ENCODE measurements at regions not wholly inside any gene's neighbourhood (a gene's known extent, or its start where the extent isn't known, plus 50 kb on each side); places are given as distances from the start of the nearest gene placed in this dataset.

GRCh38 chr4:181264893-181265292 lies 978.3 kb upstream of the TENM3 start:
- DNase-seq, result no peak

- DNase-seq, result no peak
Measured at GRCh38 chr4:181265370-181265769, 977.8 kb upstream of the TENM3 start.

DNA sequence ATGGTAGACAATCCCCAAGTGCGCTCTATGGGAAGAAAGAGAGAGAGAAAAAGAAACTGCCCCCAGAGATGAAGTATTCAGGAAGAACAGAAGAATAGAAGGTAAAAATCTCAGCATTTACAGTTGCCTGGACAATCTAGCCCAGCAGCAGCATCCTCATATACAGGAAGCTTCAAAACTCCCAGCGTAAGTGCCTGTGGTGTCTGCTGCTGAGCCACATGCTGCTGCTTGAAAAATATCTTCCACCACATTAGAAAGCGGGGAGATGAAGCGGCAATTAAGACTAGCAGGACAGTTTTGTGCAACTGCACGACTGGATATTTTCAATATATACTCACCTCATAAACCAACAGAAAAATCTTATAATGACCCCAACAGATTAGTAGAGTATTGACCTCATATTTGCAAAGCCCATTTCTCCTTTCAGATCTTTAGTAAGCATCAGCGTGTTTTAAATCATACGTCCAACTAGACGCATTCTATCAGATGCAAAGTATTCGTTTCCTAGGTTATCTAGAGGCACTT lies 972.0 kb upstream of the TENM3 start:
- no peak for DNase-seq

- no peak for DNase-seq
Measured at GRCh38 chr4:181272422-181272821, 970.8 kb upstream of the TENM3 start.

- no peak for DNase-seq
Measured at GRCh38 chr4:181278941-181279340, 964.3 kb upstream of the TENM3 start.

DNA sequence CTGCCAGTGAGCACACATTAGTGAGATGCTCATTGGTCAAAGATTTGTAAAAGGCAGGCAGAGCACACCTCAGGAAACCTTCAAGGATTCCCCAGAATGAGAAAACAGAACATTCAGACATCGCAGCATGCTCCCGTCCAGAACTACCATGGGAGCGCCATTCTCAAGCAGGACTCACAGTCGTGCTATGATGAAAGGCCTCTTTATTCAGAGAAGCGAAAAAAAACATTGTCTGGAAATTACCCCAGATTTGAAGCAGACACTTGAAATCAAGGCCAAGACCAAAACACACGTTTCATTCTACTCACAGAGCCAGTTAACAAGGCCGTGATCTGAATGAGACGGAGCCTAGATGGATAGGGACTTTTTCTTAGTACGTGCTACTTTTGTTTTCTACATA lies 961.8 kb upstream of the TENM3 start:
- no peak for DNase-seq

GRCh38 chr4:181289198-181289597 lies 954.0 kb upstream of the TENM3 start:
- no peak for DNase-seq

- DNase-seq, result no peak
Measured at GRCh38 chr4:181291615-181292014, 951.6 kb upstream of the TENM3 start.

- DNase-seq, result no peak
Measured at GRCh38 chr4:181293014-181293413, 950.2 kb upstream of the TENM3 start.

DNA sequence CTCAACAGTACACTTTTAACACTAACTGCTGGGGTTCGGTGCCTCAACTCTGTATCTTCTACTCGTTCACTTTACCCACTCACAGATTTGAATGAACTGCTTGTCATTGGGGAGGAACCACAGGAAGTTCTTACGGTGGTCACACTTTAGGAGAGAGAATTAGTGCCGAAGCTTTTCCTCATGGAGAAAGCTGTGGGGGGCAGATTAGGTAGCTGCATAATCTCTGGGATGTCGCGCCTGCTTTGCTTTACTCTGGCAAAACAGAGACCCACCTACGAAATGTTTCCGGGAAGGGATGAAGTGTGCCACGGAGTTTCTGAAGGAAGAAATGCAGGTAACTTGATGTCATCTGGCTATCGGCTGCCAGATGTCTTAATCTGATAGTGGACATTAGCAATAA lies 949.7 kb upstream of the TENM3 start:
- DNase-seq, result no peak

GRCh38 chr4:181294421-181294820 lies 948.8 kb upstream of the TENM3 start:
- no peak for DNase-seq

GRCh38 chr4:181301735-181302710 lies 941.2 kb upstream of the TENM3 start:
- peak; percentile 65 for DNase-seq

GRCh38 chr4:181307824-181308223 lies 935.4 kb upstream of the TENM3 start:
- no peak for DNase-seq

- DNase-seq, result no peak
Measured at GRCh38 chr4:181308476-181309312, 934.5 kb upstream of the TENM3 start.

DNA sequence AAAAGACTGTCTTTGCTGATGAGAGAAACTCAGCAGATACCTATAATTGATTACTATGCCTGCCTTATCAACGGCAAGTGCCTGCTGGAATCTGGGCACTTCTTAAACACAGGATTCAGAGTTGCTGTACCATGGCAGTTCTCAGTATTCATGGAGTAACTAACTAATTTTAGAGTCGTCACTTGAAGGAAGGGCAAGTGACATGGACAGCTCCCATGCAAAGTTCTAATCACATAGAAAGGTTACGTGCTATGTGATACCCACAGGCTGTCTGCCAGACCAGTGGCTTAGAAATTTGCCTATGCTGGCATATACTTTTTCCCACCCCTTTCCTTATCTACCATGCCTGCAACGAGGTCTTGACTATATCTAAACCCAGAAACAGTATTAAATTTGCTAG lies 931.1 kb upstream of the TENM3 start:
- DNase-seq, result no peak

GRCh38 chr4:181319629-181320028 lies 923.6 kb upstream of the TENM3 start:
- no peak for DNase-seq

GRCh38 chr4:181323061-181323460 lies 920.1 kb upstream of the TENM3 start:
- no peak for DNase-seq

DNA sequence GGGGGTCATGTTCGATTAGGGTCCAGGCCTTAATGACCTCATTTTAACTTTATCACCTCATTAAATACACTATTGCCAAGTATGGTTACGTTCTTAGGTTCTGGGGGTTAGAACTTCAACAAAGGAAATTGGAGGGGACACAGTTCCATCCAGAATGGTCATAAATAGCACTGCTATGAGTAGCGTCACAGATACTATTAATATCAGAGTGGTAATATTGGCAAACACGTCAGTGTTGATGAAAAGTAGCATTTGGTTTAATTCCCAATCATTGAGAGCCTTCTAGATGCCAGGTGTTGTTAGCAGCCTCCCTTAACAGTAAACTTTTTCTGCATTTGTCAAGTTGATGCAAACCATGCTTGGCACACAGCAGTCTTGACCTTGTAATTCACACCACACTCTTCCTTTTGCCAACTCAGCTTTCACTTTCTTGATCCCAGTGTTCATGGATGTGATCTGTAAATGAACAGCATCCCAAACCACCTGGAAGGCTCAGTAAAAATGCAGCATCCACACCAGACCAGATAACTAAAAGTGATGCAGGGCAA lies 912.5 kb upstream of the TENM3 start:
- DNase-seq, result no peak

DNA sequence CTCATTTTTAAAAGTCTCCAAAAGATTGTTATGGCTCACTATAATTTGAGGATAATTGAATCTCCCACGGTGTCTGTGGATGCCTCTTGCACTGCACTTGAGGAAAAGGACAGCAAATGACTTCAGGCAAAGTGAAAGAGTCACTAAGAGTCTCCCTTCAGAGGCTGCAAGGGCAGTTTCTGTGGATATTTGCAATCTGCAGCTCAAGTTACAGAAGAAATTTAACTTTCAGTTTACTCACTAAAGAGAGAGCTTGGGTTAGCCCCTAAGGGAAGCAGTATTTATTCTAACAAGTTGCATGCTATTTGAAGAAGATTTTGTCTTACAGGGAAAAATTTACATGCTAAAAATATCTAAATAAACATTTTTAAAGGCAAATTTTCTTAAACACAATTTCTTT lies 912.0 kb upstream of the TENM3 start:
- no peak for DNase-seq

DNA sequence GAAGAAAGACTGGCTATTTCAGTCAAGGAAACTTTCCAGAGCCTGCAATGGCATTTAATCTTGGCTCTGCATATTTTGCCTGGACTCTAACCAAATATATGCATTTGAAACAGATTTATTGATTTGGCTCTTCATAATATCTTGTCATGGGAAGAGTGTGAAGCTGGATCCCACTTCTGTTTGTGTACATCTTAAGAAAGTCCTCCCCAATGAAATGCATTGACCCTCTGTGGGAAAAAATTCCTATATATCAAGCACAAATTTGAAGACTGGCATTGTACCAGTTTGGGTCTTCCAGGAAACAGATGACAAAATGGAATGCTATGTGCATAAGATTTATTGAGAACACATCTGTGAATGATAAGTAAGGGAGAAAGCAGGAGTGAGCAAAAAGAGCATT lies 897.3 kb upstream of the TENM3 start:
- peak; percentile 14 for DNase-seq

- no peak for DNase-seq
Measured at GRCh38 chr4:181350615-181351415, 892.4 kb upstream of the TENM3 start.

GRCh38 chr4:181364504-181364903 lies 878.7 kb upstream of the TENM3 start:
- DNase-seq, result peak; percentile 4
